IMR-90 (cell line): ENCODE measurements at regions not wholly inside any gene's neighbourhood (a gene's known extent, or its start where the extent isn't known, plus 50 kb on each side); places are given as distances from the start of the nearest gene placed in this dataset.

Experiments
- ATAC-seq: fragments of 200-7000 bp; cut with Tn5 transposase; 2 replicates; pipeline ENCODE4 v1.9.1; 2020; ENCODE audit warnings: low read depth, mild to moderate bottlenecking, moderate library complexity
- BruUV-seq: library from RNA; stranded (reverse); fragments of 400-500 nt; replicated peaks from 2 replicates; lab custom pipeline; 2021; lab: Mats Ljungman, UMichigan
- CTCF ChIA-PET: fragments of 300-600 bp; formaldehyde crosslinking; extraction: SDS; loops from one replicate; lab custom pipeline; 2021; ENCODE audit warnings: antibody characterized with exemption; lab: Yijun Ruan, JAX
- POLR2A ChIA-PET: fragments of 300-600 bp; sonication (Branson Sonifier 250); formaldehyde crosslinking; loops from one replicate; lab custom pipeline; 2022; ENCODE audit warnings: antibody characterized with exemption; ENCODE audit not compliant: unreplicated experiment; lab: Charles Lee
- DNase-seq: peaks from one replicate; pipeline ENCODE4 v3.0.0; 2013
- H2AFZ ChIP-seq: replicated peaks from 2 replicates; pipeline ENCODE3; 2013; ENCODE audit warnings: low read length, mild to moderate bottlenecking; ENCODE audit not compliant: poor library complexity
- H2AK5ac ChIP-seq: 2 replicates; pipeline ENCODE4 v1.6.1; 2013; ENCODE audit warnings: low read depth, low read length, inconsistent platforms
- H2AK9ac ChIP-seq: replicated peaks from 2 replicates; pipeline ENCODE3; 2013; ENCODE audit warnings: mild to moderate bottlenecking, low read depth, low read length, moderate library complexity; ENCODE audit not compliant: poor library complexity
- H2BK120ac ChIP-seq: 2 replicates; pipeline ENCODE4 v1.6.1; 2013; ENCODE audit warnings: low read depth, low read length, inconsistent platforms
- H2BK15ac ChIP-seq: 3 replicates; pipeline ENCODE4 v1.6.1; 2013; ENCODE audit warnings: low read depth, low read length, inconsistent platforms
- H2BK20ac ChIP-seq: 2 replicates; pipeline ENCODE4 v1.6.1; 2013; ENCODE audit warnings: low read depth, mild to moderate bottlenecking, inconsistent platforms, low read length, moderate library complexity
- H2BK5ac ChIP-seq: 2 replicates; pipeline ENCODE4 v1.6.1; 2013; ENCODE audit warnings: mild to moderate bottlenecking, low read depth, low read length, inconsistent platforms; ENCODE audit not compliant: poor library complexity, severe bottlenecking
- H3K14ac ChIP-seq: replicated peaks from 2 replicates; pipeline ENCODE4 v1.6.1; 2013; ENCODE audit warnings: low read depth, low read length, inconsistent platforms
- H3K18ac ChIP-seq: 2 replicates; pipeline ENCODE4 v1.6.1; 2013; ENCODE audit warnings: low read depth, low read length, control low read depth
- H3K23ac ChIP-seq: 2 replicates; pipeline ENCODE4 v1.6.1; 2013; ENCODE audit warnings: low read depth, low read length, inconsistent platforms
- H3K27ac ChIP-seq: 2 replicates; pipeline ENCODE4 v1.5.1; 2013; ENCODE audit warnings: mild to moderate bottlenecking, control low read depth, low read length; ENCODE audit not compliant: insufficient read depth
- H3K27me3 ChIP-seq: 2 replicates; pipeline ENCODE4 v1.6.1; 2013; ENCODE audit warnings: low read length; ENCODE audit not compliant: control insufficient read depth, insufficient read depth
- H3K36me3 ChIP-seq: 2 replicates; pipeline ENCODE4 v1.6.1; 2013; ENCODE audit warnings: low read length, mixed read lengths; ENCODE audit not compliant: control insufficient read depth, insufficient read depth
- H3K4ac ChIP-seq: 2 replicates; pipeline ENCODE4 v1.6.1; 2013; ENCODE audit warnings: low read depth, low read length, inconsistent platforms
- H3K4me1 ChIP-seq: 2 replicates; pipeline ENCODE4 v1.6.1; 2013; ENCODE audit warnings: low read length, mixed read lengths; ENCODE audit not compliant: control insufficient read depth, insufficient read depth
- H3K4me2 ChIP-seq: 2 replicates; pipeline ENCODE4 v1.6.1; 2013; ENCODE audit warnings: low read depth, mild to moderate bottlenecking, control low read depth, low read length, moderate library complexity
- H3K4me3 ChIP-seq: 2 replicates; pipeline ENCODE4 v1.5.1; 2013; ENCODE audit warnings: low read depth, mild to moderate bottlenecking, control low read depth, low read length, moderate library complexity; ENCODE audit not compliant: insufficient read depth
- H3K56ac ChIP-seq: 2 replicates; pipeline ENCODE4 v1.6.1; 2013; ENCODE audit warnings: low read length, inconsistent platforms; ENCODE audit not compliant: insufficient read depth; ENCODE audit errors: extremely low read depth
- H3K79me1 ChIP-seq, 2 experiments: 2 replicates each; pipeline ENCODE4 v1.6.1; 2013; ENCODE audit warnings: low read length in 2 of 2, inconsistent platforms in 1 of 2, low read depth in 1 of 2
- H3K9ac ChIP-seq: 2 replicates; pipeline ENCODE4 v1.6.1; 2013; ENCODE audit warnings: low read depth, low read length, control low read depth
- H3K9me1 ChIP-seq: 2 replicates; pipeline ENCODE4 v1.6.1; 2013; ENCODE audit warnings: low read length, inconsistent platforms; ENCODE audit not compliant: insufficient read depth
- H3K9me3 ChIP-seq: 2 replicates; pipeline ENCODE4 v1.6.1; 2013; ENCODE audit warnings: low read length; ENCODE audit not compliant: control insufficient read depth, insufficient read depth
- H4K20me1 ChIP-seq: 2 replicates; pipeline ENCODE4 v1.6.1; 2013; ENCODE audit warnings: low read length, inconsistent platforms; ENCODE audit not compliant: insufficient read depth
- H4K5ac ChIP-seq: 2 replicates; pipeline ENCODE4 v1.6.1; 2013; ENCODE audit warnings: mild to moderate bottlenecking, low read depth, low read length, control low read depth
- H4K8ac ChIP-seq, 2 experiments: 2 replicates each; pipeline ENCODE4 v1.6.1; 2013; ENCODE audit warnings: low read depth in 2 of 2, low read length in 2 of 2, control low read depth in 1 of 2, inconsistent platforms in 1 of 2
- H4K91ac ChIP-seq: 2 replicates; pipeline ENCODE4 v1.6.1; 2013; ENCODE audit warnings: low read depth, low read length, inconsistent platforms; ENCODE audit not compliant: insufficient read depth
- NFE2L2 ChIP-seq: fragments of 150-350 bp; IDR thresholded peaks from 2 replicates; pipeline ENCODE4 v1.6.1; 2016; ENCODE audit warnings: low read depth, mild to moderate bottlenecking, low read length
- SMC3 ChIP-seq: fragments of 150-350 bp; IDR thresholded peaks from 2 replicates; pipeline ENCODE4 v1.6.1; 2016; ENCODE audit warnings: low read depth, mild to moderate bottlenecking, antibody characterized with exemption, low read length, moderate library complexity
- WGBS, 2 experiments: methylation state at CpG; one replicate each; pipeline versions ENCODE4 v1.1.5 to v1.1.7; 2013; ENCODE audit warnings: missing lambda C conversion rate in 2 of 2; ENCODE audit not compliant: insufficient read length in 1 of 2; ENCODE audit errors: extremely low coverage in 2 of 2; 5-methylcytosine and 5-hydroxymethylcytosine counted together
- dilution Hi-C: fragments of 300-500 bp; cut with HindIII; formaldehyde crosslinking; loops from one replicate; pipeline ENCODE4 v1.14.3; 2018; ENCODE audit warnings: low sequenced_read_pairs; ENCODE audit not compliant: unreplicated experiment
- in situ Hi-C: fragments of 300-500 bp; cut with MboI; formaldehyde crosslinking; loops from 3 replicates; pipeline ENCODE4 v1.14.3; 2019; ENCODE audit warnings: low sequenced_read_pairs, inconsistent platforms, mixed read lengths
- intact Hi-C: fragments of 100-400 bp; cut with micrococcal nuclease; formaldehyde crosslinking; loops from 2 replicates; pipeline ENCODE4 v1.10.0; 2022
- TF ChIP-seq, protein P1 (sequence below): fragments of 150-350 bp; IDR thresholded peaks from 2 replicates; pipeline ENCODE4 v1.6.1; 2016; ENCODE audit warnings: low read depth, mild to moderate bottlenecking, low read length, moderate library complexity, borderline replicate concordance

- Histone ChIP-seq H3K56ac (no peak overlapping the region), H4K20me1 (no peaks in the 10 kb centered on the region), H3K4me1 (no peaks in the 10 kb centered on the region), H3K14ac (no peak overlapping the region), H3K4me3 (no peak overlapping the region), H3K9me3 (peaks cover 10% of the 10 kb centered on the region), H4K5ac (no peak overlapping the region), H3K23ac (no peak overlapping the region), H3K79me1 (no peaks in the 10 kb centered on the region), H3K27ac (no peak overlapping the region), H3K4me2 (no peak overlapping the region), H2BK20ac (no peak overlapping the region), H3K27me3 (no peaks in the 10 kb centered on the region), H4K91ac (no peak overlapping the region), H2BK120ac (no peak overlapping the region), H3K36me3 (no peaks in the 10 kb centered on the region), H4K8ac (no peak overlapping the region), H3K4ac (no peak overlapping the region), H2AK5ac (no peak overlapping the region), H2AK9ac (no peak overlapping the region), H2AFZ (no peak overlapping the region), H3K18ac (no peak overlapping the region), H3K9me1 (no peaks in the 10 kb centered on the region), H2BK15ac (no peak overlapping the region), H2BK5ac (no peak overlapping the region), H3K9ac (no peak overlapping the region)
- ChIA-PET POLR2A (no interaction called here), CTCF (no interaction called here)
- no CpG with 5 or more reads among the region's 3 CpGs for WGBS, 2 experiments
- in situ Hi-C loops (no loop called here), intact Hi-C loops (no loop called here), dilution Hi-C loops (no loop called here)
- DNase-seq (no peak), ATAC-seq (no peak)
- no TSS peak for BruUV-seq
- TF ChIP-seq SMC3 = no peak
- TF ChIP-seq, protein P1, sequence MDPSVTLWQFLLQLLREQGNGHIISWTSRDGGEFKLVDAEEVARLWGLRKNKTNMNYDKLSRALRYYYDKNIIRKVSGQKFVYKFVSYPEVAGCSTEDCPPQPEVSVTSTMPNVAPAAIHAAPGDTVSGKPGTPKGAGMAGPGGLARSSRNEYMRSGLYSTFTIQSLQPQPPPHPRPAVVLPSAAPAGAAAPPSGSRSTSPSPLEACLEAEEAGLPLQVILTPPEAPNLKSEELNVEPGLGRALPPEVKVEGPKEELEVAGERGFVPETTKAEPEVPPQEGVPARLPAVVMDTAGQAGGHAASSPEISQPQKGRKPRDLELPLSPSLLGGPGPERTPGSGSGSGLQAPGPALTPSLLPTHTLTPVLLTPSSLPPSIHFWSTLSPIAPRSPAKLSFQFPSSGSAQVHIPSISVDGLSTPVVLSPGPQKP = no peak
- TF ChIP-seq NFE2L2 = no peak
These were observed 1705.1 kb downstream of the PCDH7 start for GRCh38 chr4:32425243-32425642.
